Esophagus muscularis mucosa (tissue), 4 donors: ENCODE measurements at regions not wholly inside any gene's neighbourhood (a gene's known extent, or its start where the extent isn't known, plus 50 kb on each side); places are given as distances from the start of the nearest gene placed in this dataset.

ENCODE experiments used
- DNase-seq: peaks from one replicate; pipeline ENCODE4 v3.0.0-alpha.2; 2017; ENCODE audit errors: extremely low spot score
- H3K27ac ChIP-seq, 4 donors: fragments of 200-600 bp; sonication (generic); replicated peaks in 1 of 4; 1 replicate in 3 of 4; 2 replicates in 1 of 4; pipeline ENCODE4 v1.5.1; 2016 to 2019; ENCODE audit warnings: mild to moderate bottlenecking in 1 of 4
- H3K27me3 ChIP-seq, 4 donors: fragments of 200-600 bp; sonication (generic); one replicate each; pipeline versions ENCODE4 v1.5.1 to v1.6.0; 2016 to 2019
- H3K36me3 ChIP-seq, 4 donors: fragments of 200-600 bp; sonication (generic); one replicate each; pipeline ENCODE4 v1.5.1; 2016 to 2019
- H3K4me1 ChIP-seq, 4 donors: fragments of 200-600 bp; sonication (generic); one replicate each; pipeline ENCODE4 v1.5.1; 2016 to 2019
- H3K4me3 ChIP-seq, 4 donors: fragments of 200-600 bp; sonication (generic); 1 replicate in 2 of 4; 2 replicates in 2 of 4; pipeline ENCODE4 v1.5.1; 2016 to 2019; ENCODE audit warnings: mild to moderate bottlenecking in 4 of 4, moderate library complexity in 1 of 4
- H3K9me3 ChIP-seq, 4 donors: fragments of 200-600 bp; sonication (generic); 1 replicate in 3 of 4; 2 replicates in 1 of 4; pipeline ENCODE4 v1.5.1; 2016 to 2019
- CTCF ChIP-seq, 3 experiments: fragments of 200-600 bp in 2 of 3; fragments of 450-650 bp in 1 of 3; sonication (generic) in 2 of 3; IDR thresholded peaks; one replicate each; pipeline ENCODE4 v1.5.1; 2017 to 2019; ENCODE audit warnings: antibody characterized with exemption in 3 of 3, mild to moderate bottlenecking in 2 of 3, moderate library complexity in 1 of 3
- EP300 ChIP-seq: sonication (generic); formaldehyde crosslinking; IDR thresholded peaks from one replicate; pipeline ENCODE4 v1.6.1; 2017; ENCODE audit warnings: antibody characterized with exemption
- POLR2A ChIP-seq: fragments of 450-650 bp; IDR thresholded peaks from one replicate; pipeline ENCODE4 v1.6.1; 2017; ENCODE audit warnings: antibody characterized with exemption, moderate library complexity, mild to moderate bottlenecking, low read depth
- POLR2AphosphoS5 ChIP-seq, 2 donors: sonication (generic); formaldehyde crosslinking; IDR thresholded peaks; one replicate each; pipeline ENCODE4 v1.6.1; 2017; ENCODE audit warnings: antibody characterized with exemption in 2 of 2
- WGBS: methylation state at CpG from one replicate; pipeline ENCODE4 v1.1.5; 2018; 5-methylcytosine and 5-hydroxymethylcytosine counted together
- intact Hi-C: fragments of 100-400 bp; cut with DNase I; formaldehyde crosslinking; loops from one replicate; pipeline ENCODE4 v1.15.1; 2023

GRCh38 chr10:35995485-35995884, 353.4 kb upstream of the FZD8 start:
- no peak for DNase-seq
- Histone ChIP-seq H3K4me3 (no peak overlapping the region), H3K4me1 (no peaks in the 10 kb centered on the region), H3K9me3 (no peaks in the 10 kb centered on the region), H3K27ac (no peak overlapping the region), H3K36me3 (no peaks in the 10 kb centered on the region), H3K27me3 (no peaks in the 10 kb centered on the region)
- intact Hi-C loops = no loop called here
- TF ChIP-seq POLR2A (no peak), EP300 (no peak), CTCF (IDR thresholded peaks at IDR 0.05) (no peak), POLR2AphosphoS5 (IDR thresholded peaks at IDR 0.05) (no peak)
- WGBS = 89% methylated on average over 4 of the region's 4 CpGs

DNA sequence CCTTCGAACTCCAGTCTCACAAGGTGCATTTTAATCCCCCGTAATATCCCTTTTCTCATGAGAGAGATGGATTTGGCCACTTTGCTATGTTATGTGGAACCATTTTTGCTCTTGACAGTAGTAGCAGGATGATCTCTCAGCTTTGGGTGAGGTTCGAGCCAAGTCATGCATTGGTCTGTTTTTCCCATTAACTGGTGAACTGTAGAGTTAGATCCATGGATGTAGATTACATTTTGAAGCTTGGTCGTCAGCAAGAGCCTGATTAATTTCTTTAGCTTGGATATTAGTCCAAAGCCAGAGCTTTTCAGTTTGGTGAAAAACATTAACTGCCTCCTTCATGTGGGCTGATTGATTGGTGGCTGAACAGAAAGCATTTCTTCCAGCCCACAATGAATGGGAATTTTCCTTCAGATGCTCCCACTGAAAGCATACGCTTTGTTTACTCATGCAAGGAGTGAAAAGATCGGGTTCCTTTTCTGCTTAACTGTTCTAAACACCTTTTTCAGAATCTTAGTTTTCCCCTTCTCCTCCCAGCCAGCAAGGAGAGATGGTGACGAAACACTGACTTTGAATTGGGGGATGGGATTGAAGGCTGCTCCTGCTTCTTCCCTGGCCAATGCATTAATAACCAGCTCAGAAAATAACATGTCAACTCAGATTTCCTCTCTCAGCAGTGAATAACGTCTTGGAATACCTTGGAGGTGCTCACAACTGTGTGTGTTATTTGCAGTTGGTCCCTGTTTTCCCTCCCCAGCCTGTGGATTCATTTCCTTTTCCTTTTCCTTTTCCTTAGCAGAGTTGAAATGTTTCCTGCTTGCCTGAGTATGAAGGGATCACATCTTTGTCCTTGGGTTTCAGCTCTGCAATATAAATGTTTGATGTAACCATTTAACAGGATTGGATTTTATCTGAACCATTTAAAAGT, 351.8 kb upstream of the FZD8 start:
- no peak overlapping the region for H3K27ac ChIP-seq
- TF ChIP-seq POLR2AphosphoS5 (IDR thresholded peaks at IDR 0.05) (no peak), POLR2A (no peak), EP300 (no peak), CTCF (IDR thresholded peaks at IDR 0.05) (no peak)
- intact Hi-C loops = no loop called here
- WGBS = 51% methylated on average over 8 of the region's 8 CpGs
- H3K4me3 ChIP-seq = no peak overlapping the region
- H3K9me3 ChIP-seq = no peaks in the 10 kb centered on the region
- no peaks in the 10 kb centered on the region for H3K4me1 ChIP-seq
- no peaks in the 10 kb centered on the region for H3K27me3 ChIP-seq
- H3K36me3 ChIP-seq = no peaks in the 10 kb centered on the region
- DNase-seq = no peak

- no peak for DNase-seq
- no peak overlapping the region for H3K4me3 ChIP-seq
- H3K36me3 ChIP-seq = no peaks in the 10 kb centered on the region
- H3K9me3 ChIP-seq = no peaks in the 10 kb centered on the region
- H3K4me1 ChIP-seq = no peaks in the 10 kb centered on the region
- intact Hi-C loops = no loop called here
- H3K27ac ChIP-seq = no peak overlapping the region
- TF ChIP-seq EP300 (no peak), CTCF (IDR thresholded peaks at IDR 0.05) (no peak), POLR2AphosphoS5 (IDR thresholded peaks at IDR 0.05) (no peak), POLR2A (no peak)
- no peaks in the 10 kb centered on the region for H3K27me3 ChIP-seq
Measured at GRCh38 chr10:35992107-35992506, 350.0 kb upstream of the FZD8 start.

- 68% methylated on average over 7 of the region's 7 CpGs for WGBS
- no peaks in the 10 kb centered on the region for H3K36me3 ChIP-seq
- DNase-seq = no peak
- TF ChIP-seq POLR2A (no peak), POLR2AphosphoS5 (IDR thresholded peaks at IDR 0.05) (no peak), EP300 (no peak), CTCF (IDR thresholded peaks at IDR 0.05) (no peak)
- intact Hi-C loops = no loop called here
- H3K9me3 ChIP-seq = no peaks in the 10 kb centered on the region
- H3K4me1 ChIP-seq = no peaks in the 10 kb centered on the region
- no peaks in the 10 kb centered on the region for H3K27me3 ChIP-seq
- H3K27ac ChIP-seq = no peak overlapping the region
- no peak overlapping the region for H3K4me3 ChIP-seq
Measured at GRCh38 chr10:35986756-35987502, 344.8 kb upstream of the FZD8 start.
